ENCODE measurements at regions not wholly inside any gene's neighbourhood (a gene's known extent, or its start where the extent isn't known, plus 50 kb on each side); places are given as distances from the start of the nearest gene placed in this dataset.
"Not testable (repeated sequence)": the region's sequence is repeated elsewhere in the genome, so short reads cannot be mapped to it uniquely, and the experiment has no call there.

DNA sequence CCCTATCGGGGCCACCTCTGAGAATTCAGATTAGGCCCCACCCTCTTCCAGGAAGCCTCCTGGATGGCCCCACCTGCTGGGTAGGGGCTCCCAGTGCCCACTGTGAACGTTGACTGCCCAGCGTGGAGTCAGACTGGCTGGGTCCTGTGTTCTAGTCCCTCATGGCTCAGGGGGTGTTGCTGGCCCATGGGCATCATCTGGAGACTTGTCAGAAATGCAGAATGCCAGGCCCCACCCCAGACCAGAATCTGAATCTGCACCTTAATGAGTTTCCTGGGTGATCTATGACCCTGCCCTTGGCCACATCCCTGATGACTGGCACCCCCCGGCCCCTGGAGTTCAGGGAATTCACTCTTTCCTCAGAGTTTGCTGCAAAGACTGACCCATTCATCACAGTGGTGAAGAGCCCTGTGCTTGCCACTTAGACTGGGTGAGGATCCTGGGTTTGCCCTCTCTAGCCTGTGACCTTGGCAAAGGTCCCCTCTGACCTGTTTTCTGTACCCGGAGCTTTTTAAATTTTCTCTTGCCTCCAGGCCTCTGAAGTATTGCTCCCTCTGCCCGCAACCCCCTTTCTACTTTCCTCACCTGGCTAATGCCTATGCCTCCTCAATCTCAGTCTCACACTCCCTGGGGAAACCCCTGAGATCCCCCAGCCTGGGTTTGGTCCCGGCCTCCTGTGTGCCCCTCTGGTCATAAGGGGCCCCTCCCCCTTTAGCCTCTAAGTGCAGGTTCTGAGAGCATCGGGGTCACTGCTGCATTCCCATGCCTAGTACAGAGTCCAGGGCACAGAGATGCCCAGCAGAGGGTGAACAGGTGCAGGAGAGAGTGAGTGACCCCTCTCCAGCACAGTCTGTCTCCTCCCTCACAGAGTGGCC lies 184.2 kb downstream of the MATN1 start:
- in situ Hi-C loops (cut with HindIII; ENCODE audit: low sequenced_read_pairs) = no loop called here
- DNase-seq (ENCODE audit: low spot score) = no peak

DNA sequence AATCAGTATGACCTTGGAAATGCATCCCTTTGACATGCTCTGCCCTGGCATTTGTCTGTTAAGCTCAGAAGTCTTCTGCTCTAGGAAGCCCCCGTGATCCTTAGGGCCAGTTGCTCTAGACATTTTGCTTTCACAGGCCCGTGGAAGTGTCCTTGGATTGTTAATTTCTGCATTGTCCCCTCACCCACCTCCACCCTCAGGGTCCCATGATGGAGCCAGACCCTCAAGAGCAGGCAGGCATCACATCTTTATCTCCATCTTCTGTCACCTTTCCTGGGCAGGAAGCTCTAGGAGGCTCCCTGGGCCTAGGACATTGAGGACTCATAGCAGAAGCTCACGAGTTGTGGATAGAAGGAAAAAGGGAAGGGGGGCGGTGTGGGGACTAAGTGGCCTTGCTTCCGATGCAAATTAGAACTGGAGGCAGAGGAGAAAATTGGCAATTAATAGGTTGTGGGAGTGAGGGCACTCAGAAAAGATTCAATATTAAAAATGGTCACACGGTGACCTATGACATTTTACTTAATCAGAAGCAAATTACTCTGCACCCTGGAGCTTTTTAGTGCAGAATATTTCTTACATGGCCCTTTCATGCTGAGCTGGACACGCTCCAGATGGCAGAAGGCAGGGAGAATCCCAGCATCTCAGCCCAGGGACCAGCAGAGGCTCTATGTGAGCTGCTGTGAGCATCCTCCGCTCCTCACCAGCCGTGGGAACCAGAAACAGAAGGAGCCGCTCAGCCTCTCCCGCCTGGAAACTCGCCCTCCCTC lies 185.0 kb downstream of the MATN1 start:
- DNase-seq (ENCODE audit: low spot score) = no peak
- in situ Hi-C loops (cut with HindIII; ENCODE audit: low sequenced_read_pairs) = no loop called here

DNA sequence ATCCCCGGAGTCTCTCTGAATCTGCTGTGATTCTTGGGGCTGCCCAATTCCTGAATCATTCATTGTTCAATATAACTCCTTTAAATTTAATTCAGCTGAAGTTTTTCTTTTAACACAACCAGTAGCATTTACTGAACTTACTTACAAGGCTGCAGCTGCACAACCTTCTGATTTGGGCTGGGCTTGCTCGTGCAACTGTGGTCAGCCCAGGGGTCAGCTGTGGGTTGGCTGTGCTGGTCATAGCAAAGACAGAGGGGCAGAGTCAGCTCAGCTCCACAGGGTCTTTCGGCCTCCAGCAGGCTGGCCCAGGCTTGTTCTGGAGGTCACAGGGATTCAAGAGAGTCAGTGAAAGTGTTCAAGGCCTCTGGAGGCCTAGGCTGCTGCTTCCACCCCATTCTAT lies 186.1 kb downstream of the MATN1 start:
- in situ Hi-C loops (cut with HindIII; ENCODE audit: low sequenced_read_pairs) = no loop called here
- DNase-seq (ENCODE audit: low spot score) = no peak

DNA sequence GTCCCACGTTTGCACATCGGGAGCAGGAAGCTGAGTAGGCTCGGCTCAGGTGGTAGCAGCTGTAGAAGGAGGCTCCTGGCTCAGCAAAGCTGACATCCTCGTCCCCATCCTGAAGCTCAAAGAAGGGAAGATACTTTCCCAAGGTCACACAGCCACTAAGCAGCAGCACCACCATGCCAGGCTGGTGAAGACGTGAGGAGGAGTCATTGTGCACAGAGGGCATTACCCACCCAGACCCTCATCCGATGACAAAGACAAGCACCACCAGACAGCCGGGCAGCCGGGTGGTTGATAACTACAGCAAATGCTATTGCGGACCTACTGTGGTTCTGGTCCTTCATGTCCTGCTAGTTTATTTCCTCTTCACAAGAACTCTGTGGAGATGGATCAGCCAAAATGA lies 186.9 kb downstream of the MATN1 start:
- in situ Hi-C loops (cut with HindIII; ENCODE audit: low sequenced_read_pairs) = no loop called here

DNA sequence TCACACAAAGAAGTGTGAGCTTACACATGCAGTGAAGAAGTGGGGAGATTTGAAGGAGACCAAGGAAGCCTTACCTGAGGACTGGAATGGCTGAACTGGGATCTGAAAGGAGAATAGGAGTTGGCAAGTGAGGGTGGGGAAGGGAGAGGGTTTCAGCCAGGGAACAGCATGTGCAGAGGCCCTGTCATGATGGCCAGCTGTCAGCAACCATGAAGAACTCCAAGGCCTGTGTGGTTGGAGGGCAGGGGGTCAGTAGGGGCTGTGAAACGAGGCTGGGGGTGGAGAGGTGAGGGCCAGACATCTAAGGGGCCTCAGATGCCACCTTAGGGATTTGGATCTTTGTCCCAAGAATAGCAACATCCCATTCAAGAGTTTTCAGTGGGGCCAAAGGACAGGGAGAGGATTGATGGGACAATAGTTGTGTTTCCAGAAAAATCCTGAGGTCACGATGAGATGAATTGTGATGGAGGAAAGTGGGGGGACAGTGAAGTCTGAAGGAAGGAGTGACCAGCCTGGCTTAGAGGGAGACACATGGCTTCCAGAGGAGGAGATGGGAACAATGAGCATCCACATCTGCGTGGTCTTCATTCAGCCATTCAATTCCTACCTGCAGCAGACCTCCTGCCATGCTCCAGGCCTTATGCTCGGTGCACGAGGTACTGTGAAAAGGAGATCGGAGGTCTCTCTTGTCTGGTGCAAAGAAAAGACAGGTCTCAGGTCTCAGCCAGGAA lies 187.6 kb downstream of the MATN1 start:
- in situ Hi-C loops (cut with HindIII; ENCODE audit: low sequenced_read_pairs) = no loop called here

More for the DNA sequence above, 186.9 kb downstream of the MATN1 start:
- no peak for DNase-seq (ENCODE audit: low spot score)

DNA sequence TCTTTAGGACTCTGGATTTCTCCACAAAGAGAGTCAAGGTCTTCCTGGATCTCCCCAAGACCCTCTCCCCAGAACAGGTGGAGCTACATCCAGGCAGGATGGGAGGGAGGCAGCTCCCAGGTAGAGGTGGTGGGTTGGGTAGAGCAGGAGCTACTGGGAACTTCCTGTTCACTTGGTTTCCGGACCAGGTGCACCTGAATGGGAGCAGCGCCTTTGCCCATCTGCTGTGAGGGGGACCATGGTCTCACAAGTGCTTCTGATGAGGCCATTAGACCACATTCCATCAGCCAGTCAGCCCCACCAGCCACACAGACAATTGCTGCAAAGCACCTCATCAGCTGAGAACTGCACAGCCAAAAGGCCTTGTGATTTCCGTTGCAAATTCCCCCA lies 188.8 kb downstream of the MATN1 start:
- no peak for DNase-seq (ENCODE audit: low spot score)
- in situ Hi-C loops (cut with HindIII; ENCODE audit: low sequenced_read_pairs) = no loop called here

More for the DNA sequence above, 187.6 kb downstream of the MATN1 start:
- DNase-seq (ENCODE audit: low spot score) = no peak

DNA sequence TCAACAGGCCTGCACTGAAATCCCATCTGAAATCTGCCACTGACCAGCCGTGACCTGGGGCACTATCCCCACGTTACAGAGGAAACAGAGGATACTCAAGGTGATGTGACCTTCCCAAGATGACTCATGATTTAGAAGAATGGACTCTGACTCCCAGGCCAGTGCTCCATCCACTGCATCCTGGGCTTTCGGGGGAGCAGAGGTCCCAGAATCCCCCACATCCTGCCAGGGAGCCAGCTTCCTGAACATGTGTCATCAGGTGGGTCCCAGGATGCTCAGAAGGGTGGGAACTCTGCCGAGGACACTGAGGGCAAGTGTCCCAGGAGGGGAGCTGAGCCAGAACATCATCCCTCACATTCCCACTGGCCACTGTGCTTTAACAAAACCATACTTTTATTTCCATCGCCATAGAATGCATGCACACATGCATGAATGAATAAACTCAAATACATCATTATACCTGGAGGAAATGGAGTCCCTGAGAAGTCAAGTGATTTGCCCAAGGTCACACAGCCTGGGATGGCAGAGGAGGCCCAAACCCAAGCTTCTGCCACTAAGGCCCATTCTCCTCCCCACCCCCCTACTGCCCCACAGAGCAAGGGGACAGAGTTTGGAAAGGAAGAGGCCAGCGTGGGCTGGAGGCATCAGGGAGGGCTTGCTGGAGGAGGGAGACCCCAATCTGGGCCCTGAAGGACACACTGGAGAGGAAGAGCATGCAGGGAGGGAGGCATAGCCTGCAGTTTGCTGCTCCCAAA lies 189.4 kb downstream of the MATN1 start:
- in situ Hi-C loops (cut with HindIII; ENCODE audit: low sequenced_read_pairs) = no loop called here
- DNase-seq (ENCODE audit: low spot score) = no peak

DNA sequence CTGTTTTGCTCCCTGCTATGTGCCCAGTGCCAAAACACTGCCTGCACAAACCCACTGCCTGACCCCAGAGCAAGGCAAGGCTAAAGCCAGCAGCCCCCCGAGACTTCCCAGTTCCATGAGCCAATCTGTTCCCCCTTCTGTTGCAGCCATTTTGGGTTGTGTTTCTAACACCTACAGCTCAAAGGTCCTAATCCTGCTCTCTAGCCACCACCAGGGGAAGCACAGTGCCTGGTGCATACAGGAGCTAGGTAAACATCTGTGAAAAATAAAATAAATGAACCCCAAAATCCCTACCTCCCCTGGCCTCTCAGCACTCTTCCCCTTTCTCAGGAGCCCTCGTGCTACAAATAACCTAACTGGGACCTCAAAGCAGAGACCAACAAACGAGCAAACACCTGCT lies 190.2 kb downstream of the MATN1 start:
- no peak for DNase-seq (ENCODE audit: low spot score)
- in situ Hi-C loops (cut with HindIII; ENCODE audit: low sequenced_read_pairs) = no loop called here

DNA sequence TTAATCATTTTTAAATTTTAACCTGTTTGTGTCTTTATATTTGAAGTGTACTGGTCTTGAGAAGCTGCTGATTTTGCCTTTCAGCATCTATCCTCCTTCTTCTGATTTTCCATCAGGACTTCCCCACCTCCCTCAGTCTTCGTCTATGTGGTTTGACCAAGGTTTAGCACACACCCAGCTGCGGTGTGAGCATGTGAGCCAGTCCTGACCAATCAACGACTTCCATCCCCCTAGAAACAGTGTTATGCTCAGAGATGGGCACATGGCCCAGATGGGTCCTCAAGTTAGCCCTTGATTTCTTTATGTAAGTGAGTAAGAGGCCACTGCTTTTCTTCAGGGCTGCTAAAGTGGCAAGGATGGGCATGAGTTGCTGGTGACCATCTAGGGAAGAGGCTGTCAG lies 190.8 kb downstream of the MATN1 start:
- in situ Hi-C loops (cut with HindIII; ENCODE audit: low sequenced_read_pairs) = no loop called here

DNA sequence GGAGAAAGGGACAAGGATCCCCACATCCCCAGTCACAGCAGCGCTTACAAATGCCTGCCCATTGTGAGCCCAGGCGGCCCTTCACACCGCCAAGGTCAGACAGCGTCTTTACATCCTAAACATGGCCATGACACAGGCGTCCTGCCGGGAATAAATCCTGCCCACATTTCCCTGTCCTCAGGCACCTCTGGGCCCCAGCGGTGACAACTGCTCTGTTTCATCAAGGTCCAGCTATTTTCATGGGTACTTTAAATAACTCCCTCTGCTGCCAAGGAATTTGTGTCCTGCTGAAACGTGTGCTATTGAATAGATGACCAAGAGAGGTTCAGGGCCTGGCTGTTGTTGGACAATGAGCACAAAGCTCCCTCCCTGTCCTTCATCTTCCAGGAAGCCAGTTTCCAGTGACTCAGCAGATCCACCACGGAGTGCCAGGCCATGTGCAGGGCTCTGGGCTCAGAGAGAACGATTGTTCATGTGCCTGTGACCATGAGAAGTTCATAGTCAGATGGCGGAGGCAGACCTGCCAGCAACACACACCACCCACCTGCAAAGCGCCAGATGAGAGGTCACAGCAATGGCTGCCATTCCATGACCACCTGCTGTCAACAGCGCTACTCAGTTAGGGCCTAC lies 195.8 kb downstream of the MATN1 start:
- in situ Hi-C loops (cut with HindIII; ENCODE audit: low sequenced_read_pairs) = no loop called here

More for the DNA sequence above, 190.8 kb downstream of the MATN1 start:
- DNase-seq (ENCODE audit: low spot score) = no peak

DNA sequence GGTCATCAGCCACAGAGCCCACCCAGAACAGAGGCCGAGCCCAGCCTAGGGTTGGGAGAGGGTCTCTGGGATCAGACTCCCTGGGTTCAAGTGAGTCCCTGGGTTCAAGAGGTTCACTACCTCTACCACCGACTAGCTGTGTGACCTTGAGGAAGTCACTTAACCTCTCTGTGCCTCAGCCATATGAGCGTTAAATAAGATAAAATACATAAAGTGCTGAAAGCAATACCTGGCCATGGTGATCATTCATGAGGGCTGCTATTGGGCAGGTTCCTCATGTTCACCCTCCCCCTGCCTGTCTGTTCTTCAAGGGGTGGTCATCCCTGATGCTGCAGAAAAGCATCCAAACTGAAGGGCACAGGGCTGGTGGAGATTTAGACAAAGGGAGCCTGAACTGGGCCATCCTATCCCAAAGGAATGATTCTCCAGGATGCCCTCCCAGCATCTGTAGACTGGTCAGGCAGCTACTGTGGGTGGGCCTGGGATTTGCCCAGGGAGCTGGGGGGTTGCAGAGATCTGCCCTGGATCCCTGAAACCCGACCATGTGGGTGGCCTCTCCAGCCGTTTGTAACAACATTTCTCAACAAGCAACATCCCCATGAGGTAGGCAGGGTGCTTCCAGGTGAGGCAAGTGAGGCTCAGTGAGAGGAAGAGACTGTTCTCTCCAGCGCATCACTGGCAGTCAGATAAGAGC lies 196.6 kb downstream of the MATN1 start:
- in situ Hi-C loops (cut with HindIII; ENCODE audit: low sequenced_read_pairs) = no loop called here
- DNase-seq (ENCODE audit: low spot score) = no peak

More for the DNA sequence above, 195.8 kb downstream of the MATN1 start:
- DNase-seq (ENCODE audit: low spot score) = no peak

DNA sequence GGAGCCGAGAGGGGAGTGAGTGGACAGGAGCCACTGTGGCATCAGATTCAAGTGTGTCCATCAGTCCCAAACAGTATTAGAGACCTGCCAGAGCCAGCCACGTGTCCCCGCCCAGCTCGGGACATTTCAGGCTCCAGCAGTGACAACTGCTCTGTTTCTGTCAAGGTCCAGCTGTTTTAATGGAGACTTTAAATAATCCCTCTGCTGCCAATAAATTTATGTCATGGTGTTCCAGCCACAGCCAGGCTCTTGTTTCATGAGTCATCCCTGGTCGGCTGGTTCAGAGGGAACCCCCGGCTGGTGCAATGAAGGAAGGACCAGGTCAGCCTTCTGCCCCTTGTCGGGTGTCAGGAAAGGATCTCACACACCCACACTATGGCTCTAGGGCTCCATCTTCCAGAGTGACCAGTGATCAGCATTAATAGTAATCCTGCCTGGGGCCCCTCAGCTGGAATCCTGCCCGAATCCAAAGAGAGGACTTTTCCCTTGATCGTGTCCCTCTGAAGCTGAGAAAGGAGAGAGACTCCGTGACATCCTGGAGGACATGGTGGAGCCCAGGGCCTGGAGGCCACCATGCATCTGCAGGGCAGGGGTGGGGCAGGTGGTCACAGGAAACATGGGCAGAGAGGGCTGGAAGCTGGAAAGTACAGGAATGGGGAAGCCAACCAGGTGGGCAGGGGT lies 197.3 kb downstream of the MATN1 start:
- no peak for DNase-seq (ENCODE audit: low spot score)
- in situ Hi-C loops (cut with HindIII; ENCODE audit: low sequenced_read_pairs) = no loop called here

DNA sequence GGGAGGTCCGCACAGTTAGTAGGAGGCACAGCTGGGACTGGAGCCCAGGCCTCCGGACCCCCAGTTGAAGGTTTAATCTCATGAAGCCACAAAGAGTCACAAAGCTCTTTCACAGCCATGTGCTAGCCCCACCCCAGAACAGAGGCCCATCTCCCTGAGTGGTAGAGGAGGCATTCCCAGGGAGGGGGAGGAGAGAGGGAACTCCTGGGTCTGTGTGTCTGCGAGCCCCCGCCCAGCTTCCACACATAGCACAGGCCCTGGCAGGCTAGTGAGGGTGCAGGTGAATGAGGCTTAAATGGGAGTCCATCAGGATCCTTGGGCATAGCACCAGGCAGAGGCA lies 197.8 kb downstream of the MATN1 start:
- in situ Hi-C loops (cut with HindIII; ENCODE audit: low sequenced_read_pairs) = no loop called here
- DNase-seq (ENCODE audit: low spot score) = no peak

DNA sequence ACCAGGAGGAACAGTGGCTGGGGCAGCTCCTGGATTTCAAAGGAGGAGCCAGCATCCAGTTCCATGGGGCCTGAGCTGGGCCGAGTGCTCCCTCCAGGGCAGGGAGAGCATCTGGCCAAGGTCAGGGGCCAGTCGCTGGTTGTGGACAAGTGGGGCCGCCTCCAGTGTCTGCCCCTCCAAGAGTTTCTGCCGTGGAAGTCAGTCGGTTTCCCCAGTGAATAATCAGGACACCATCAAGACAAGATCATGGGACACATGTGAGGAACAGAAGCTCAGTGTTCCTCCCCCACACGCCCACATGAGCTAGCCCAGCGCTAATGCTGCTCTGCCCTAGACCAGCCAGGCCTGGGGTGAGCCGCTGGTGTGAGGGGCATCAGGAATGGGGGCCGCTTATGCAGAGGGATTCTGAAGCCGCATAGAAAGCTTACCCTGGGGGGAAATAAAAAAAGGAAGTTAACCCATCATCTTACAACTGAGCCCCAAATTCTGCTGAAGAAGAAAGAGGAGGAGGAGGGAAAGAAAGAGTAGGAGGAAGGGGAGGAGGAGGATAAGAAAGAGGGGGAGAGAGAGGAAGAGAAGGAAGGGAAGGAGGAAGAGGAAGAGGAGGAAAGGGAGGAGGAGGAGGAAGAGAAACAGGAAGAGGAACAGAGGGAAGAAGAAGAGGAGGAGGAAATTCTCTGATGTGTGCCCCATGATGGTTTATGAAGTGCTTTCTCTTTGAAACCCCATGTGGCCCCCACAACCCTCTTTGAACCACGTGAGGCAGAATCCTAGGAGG lies 198.4 kb downstream of the MATN1 start:
- in situ Hi-C loops (cut with HindIII; ENCODE audit: low sequenced_read_pairs) = no loop called here

DNA sequence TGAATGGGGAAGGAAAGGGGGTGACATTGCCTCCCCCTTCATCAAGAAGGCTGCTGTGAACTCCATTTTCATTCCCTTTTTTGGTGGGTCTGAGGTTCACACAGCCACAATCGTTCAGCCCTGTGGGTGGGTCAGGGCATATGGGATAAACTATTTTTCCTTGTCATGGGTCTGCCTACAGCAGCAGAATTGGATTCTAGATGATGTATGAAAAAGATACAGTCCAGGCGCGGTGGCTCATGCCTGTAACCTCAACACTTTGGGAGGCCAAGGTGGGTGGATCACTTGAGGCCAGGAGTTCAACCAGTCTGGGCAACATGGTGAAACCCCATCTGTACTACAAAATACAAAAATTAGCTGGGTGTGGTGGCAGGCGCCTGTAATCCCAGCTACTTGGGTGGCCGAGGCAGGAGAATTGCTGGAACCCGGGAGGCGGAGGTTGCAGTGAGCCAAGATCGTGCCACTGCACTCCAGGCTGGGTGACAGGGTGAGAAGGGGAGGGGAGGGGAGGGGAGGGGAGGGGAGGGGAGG lies 199.3 kb downstream of the MATN1 start:
- DNase-seq (ENCODE audit: low spot score); in situ Hi-C loops (cut with HindIII; ENCODE audit: low sequenced_read_pairs): not testable (repeated sequence)

More for the DNA sequence above, 198.4 kb downstream of the MATN1 start:
- DNase-seq (ENCODE audit: low spot score) = no peak

DNA sequence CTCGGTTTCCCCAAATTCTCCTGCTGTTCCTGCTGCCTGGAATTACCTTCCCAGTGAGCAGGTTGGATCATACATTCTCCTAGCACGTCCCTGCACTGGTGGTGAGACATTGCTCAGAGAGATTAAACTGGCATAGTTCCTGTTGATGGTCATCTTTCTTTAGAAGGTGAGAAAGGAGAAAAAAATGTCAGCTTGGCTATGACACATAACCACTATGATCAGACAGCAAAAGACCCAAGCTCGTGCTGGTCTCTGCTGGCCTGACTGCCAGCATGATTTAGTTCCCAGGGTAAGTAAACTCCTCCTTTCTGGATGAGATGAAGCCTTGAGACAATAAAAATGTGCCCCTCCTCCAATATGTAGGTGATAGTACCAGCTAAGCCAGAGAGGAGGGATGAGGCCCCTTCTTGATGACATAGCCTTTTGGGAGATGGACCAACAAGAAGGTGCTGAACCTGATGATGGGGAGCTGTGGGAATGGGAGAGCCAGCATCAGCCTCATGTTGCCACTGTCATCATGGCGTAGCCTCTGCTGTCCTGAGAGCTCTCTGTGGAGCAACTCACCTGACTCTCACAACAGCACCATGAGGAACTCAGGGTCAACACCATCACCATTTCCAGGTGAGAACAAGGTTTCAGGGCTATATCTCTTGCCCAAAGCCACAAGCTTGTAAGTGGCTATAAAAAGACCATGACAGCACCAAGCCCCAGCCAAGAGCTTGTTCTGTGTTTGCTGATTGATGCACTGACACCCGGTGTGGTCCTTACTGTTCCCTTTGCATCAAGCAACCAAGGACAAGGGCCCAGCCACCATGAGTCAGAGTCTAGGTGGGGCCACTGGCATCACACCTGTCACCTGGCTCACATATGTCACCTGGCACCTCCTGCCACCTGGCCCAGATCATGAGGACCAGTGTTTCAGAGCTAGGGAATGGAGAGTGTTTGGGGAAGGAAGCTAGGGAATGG lies 200.0 kb downstream of the MATN1 start:
- in situ Hi-C loops (cut with HindIII; ENCODE audit: low sequenced_read_pairs) = no loop called here
- no peak for DNase-seq (ENCODE audit: low spot score)
